ENCODE measurements at regions not wholly inside any gene's neighbourhood (a gene's known extent, or its start where the extent isn't known, plus 50 kb on each side); places are given as distances from the start of the nearest gene placed in this dataset.
A peak's percentile ranks its signal among the peaks of the same experiment; 100 is the strongest.

GRCh38 chr21:20258542-20258941 lies 739.7 kb upstream of the NCAM2 start (continued):
- TF ChIP-seq, protein P1, sequence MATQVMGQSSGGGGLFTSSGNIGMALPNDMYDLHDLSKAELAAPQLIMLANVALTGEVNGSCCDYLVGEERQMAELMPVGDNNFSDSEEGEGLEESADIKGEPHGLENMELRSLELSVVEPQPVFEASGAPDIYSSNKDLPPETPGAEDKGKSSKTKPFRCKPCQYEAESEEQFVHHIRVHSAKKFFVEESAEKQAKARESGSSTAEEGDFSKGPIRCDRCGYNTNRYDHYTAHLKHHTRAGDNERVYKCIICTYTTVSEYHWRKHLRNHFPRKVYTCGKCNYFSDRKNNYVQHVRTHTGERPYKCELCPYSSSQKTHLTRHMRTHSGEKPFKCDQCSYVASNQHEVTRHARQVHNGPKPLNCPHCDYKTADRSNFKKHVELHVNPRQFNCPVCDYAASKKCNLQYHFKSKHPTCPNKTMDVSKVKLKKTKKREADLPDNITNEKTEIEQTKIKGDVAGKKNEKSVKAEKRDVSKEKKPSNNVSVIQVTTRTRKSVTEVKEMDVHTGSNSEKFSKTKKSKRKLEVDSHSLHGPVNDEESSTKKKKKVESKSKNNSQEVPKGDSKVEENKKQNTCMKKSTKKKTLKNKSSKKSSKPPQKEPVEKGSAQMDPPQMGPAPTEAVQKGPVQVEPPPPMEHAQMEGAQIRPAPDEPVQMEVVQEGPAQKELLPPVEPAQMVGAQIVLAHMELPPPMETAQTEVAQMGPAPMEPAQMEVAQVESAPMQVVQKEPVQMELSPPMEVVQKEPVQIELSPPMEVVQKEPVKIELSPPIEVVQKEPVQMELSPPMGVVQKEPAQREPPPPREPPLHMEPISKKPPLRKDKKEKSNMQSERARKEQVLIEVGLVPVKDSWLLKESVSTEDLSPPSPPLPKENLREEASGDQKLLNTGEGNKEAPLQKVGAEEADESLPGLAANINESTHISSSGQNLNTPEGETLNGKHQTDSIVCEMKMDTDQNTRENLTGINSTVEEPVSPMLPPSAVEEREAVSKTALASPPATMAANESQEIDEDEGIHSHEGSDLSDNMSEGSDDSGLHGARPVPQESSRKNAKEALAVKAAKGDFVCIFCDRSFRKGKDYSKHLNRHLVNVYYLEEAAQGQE (IDR thresholded peaks at IDR 0.05; ENCODE audit: borderline replicate concordance): no peak
- TF ChIP-seq, protein P1 (CRISPR knock-in tag; IDR thresholded peaks at IDR 0.05; ENCODE audit: low read depth): no peak
- peak in 1 of 2 experiments; percentile 12; a peak in 1 of 4 replicates for TF ChIP-seq HDAC1 (IDR thresholded peaks at IDR 0.05)
- TF ChIP-seq PURB (CRISPR knock-in tag; IDR thresholded peaks at IDR 0.05; ENCODE audit: low read depth): no peak
- no peak for TF ChIP-seq HSF4 (CRISPR knock-in tag; IDR thresholded peaks at IDR 0.05; ENCODE audit: borderline replicate concordance)
- TF ChIP-seq MCM3 (IDR thresholded peaks at IDR 0.05): no peak
- no peak for TF ChIP-seq GMEB1 (CRISPR knock-in tag; IDR thresholded peaks at IDR 0.05)
- TF ChIP-seq NFRKB (IDR thresholded peaks at IDR 0.05; ENCODE audit: low read depth): 0 out of 2 replicates have a peak, but pooled peaks have one; percentile 13
- TF ChIP-seq, protein P2, sequence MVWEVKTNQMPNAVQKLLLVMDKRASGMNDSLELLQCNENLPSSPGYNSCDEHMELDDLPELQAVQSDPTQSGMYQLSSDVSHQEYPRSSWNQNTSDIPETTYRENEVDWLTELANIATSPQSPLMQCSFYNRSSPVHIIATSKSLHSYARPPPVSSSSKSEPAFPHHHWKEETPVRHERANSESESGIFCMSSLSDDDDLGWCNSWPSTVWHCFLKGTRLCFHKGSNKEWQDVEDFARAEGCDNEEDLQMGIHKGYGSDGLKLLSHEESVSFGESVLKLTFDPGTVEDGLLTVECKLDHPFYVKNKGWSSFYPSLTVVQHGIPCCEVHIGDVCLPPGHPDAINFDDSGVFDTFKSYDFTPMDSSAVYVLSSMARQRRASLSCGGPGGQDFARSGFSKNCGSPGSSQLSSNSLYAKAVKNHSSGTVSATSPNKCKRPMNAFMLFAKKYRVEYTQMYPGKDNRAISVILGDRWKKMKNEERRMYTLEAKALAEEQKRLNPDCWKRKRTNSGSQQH (CRISPR knock-in tag; IDR thresholded peaks at IDR 0.05): no peak
- TF ChIP-seq, protein P3, sequence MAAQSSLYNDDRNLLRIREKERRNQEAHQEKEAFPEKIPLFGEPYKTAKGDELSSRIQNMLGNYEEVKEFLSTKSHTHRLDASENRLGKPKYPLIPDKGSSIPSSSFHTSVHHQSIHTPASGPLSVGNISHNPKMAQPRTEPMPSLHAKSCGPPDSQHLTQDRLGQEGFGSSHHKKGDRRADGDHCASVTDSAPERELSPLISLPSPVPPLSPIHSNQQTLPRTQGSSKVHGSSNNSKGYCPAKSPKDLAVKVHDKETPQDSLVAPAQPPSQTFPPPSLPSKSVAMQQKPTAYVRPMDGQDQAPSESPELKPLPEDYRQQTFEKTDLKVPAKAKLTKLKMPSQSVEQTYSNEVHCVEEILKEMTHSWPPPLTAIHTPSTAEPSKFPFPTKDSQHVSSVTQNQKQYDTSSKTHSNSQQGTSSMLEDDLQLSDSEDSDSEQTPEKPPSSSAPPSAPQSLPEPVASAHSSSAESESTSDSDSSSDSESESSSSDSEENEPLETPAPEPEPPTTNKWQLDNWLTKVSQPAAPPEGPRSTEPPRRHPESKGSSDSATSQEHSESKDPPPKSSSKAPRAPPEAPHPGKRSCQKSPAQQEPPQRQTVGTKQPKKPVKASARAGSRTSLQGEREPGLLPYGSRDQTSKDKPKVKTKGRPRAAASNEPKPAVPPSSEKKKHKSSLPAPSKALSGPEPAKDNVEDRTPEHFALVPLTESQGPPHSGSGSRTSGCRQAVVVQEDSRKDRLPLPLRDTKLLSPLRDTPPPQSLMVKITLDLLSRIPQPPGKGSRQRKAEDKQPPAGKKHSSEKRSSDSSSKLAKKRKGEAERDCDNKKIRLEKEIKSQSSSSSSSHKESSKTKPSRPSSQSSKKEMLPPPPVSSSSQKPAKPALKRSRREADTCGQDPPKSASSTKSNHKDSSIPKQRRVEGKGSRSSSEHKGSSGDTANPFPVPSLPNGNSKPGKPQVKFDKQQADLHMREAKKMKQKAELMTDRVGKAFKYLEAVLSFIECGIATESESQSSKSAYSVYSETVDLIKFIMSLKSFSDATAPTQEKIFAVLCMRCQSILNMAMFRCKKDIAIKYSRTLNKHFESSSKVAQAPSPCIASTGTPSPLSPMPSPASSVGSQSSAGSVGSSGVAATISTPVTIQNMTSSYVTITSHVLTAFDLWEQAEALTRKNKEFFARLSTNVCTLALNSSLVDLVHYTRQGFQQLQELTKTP (IDR thresholded peaks at IDR 0.05; ENCODE audit: low read depth in 1 of 2, partially characterized antibody in 2 of 2): no peak
- no peak for TF ChIP-seq ATF1 (CRISPR knock-in tag; IDR thresholded peaks at IDR 0.05)
- TF ChIP-seq ATF1 (tag; IDR thresholded peaks at IDR 0.05): no peak
- TF ChIP-seq MYC (IDR thresholded peaks at IDR 0.05; ENCODE audit: low read depth, low read length): no peak
- no peak for TF ChIP-seq MYC (CRISPR knock-in tag; IDR thresholded peaks at IDR 0.05; ENCODE audit: borderline replicate concordance, low read depth)
- no peak for TF ChIP-seq RBM15 (IDR thresholded peaks at IDR 0.05; ENCODE audit: insufficient read depth, low read length)

Data from K562 (cell line).